NCI-H2107 treated with DMSO at 0.1 percent for 48 hours (cell line): ENCODE measurements at regions not wholly inside any gene's neighbourhood (a gene's known extent, or its start where the extent isn't known, plus 50 kb on each side); places are given as distances from the start of the nearest gene placed in this dataset.

Experiments used
- DNase-seq: peaks from one replicate; lab custom pipeline; 2025; ENCODE audit not compliant: unreplicated experiment; lab: John Stamatoyannopoulos, UW

- no peak for DNase-seq
Observed at GRCh38 chr15:46595016-46595415, 960.2 kb downstream of the SQOR start.

- DNase-seq: no peak
Observed at GRCh38 chr15:46607077-46607476, 972.2 kb downstream of the SQOR start.

GRCh38 chr15:46616033-46616432 is 981.2 kb downstream of the SQOR start:
- no peak for DNase-seq

- DNase-seq: no peak
Observed at GRCh38 chr15:46617507-46617906, 982.7 kb downstream of the SQOR start.

- DNase-seq: peak; percentile 3
Observed at GRCh38 chr15:46618984-46619383, 984.2 kb downstream of the SQOR start.

GRCh38 chr15:46620392-46621013 is 985.7 kb downstream of the SQOR start:
- no peak for DNase-seq

GRCh38 chr15:46622851-46623250 is 988.0 kb downstream of the SQOR start:
- no peak for DNase-seq

- no peak for DNase-seq
Observed at GRCh38 chr15:46636206-46636605, 1001.4 kb downstream of the SQOR start.

GRCh38 chr15:46644501-46645481 is 1010.0 kb downstream of the SQOR start:
- DNase-seq: peak; percentile 54

GRCh38 chr15:46646490-46646889 is 1011.7 kb downstream of the SQOR start:
- DNase-seq: no peak

GRCh38 chr15:46647046-46647445 is 1012.2 kb downstream of the SQOR start:
- DNase-seq: no peak

- DNase-seq: no peak
Observed at GRCh38 chr15:46652266-46652665, 1017.4 kb downstream of the SQOR start.

- DNase-seq: no peak
Observed at GRCh38 chr15:46654993-46655392, 1020.2 kb downstream of the SQOR start.

GRCh38 chr15:46660096-46660842 is 1025.4 kb downstream of the SQOR start:
- no peak for DNase-seq

GRCh38 chr15:46670258-46670657 is 1035.4 kb downstream of the SQOR start:
- DNase-seq: no peak

GRCh38 chr15:46671336-46671735 is 1036.5 kb downstream of the SQOR start:
- no peak for DNase-seq

GRCh38 chr15:46672041-46672440 is 1037.2 kb downstream of the SQOR start:
- DNase-seq: no peak

- DNase-seq: no peak
Observed at GRCh38 chr15:46676233-46677206, 1040.8 kb upstream of the SEMA6D start.

- DNase-seq: no peak
Observed at GRCh38 chr15:46677491-46677890, 1039.8 kb upstream of the SEMA6D start.

- no peak for DNase-seq
Observed at GRCh38 chr15:46681901-46682300, 1035.4 kb upstream of the SEMA6D start.
